ENCODE measurements at regions not wholly inside any gene's neighbourhood (a gene's known extent, or its start where the extent isn't known, plus 50 kb on each side); places are given as distances from the start of the nearest gene placed in this dataset.
"Not testable (repeated sequence)": the region's sequence is repeated elsewhere in the genome, so short reads cannot be mapped to it uniquely, and the experiment has no call there.

GRCh38 chr5:86305050-86305449 is 312.7 kb upstream of the COX7C start:
- H3K27ac Mint-ChIP-seq; H3K27me3 Mint-ChIP-seq (ENCODE audit: low read depth); H3K4me1 Mint-ChIP-seq; H3K36me3 Mint-ChIP-seq (ENCODE audit: low read depth); H3K9me3 Mint-ChIP-seq; H3K4me3 Mint-ChIP-seq: not testable (repeated sequence)
- TF ChIP-seq CTCF (IDR thresholded peaks at IDR 0.05; ENCODE audit: unreplicated experiment in 3 of 3): peak; percentile 57 to 66 (median 61)

- TF ChIP-seq CTCF (IDR thresholded peaks at IDR 0.05; ENCODE audit: unreplicated experiment in 3 of 3): no peak
- Mint-ChIP-seq H3K36me3 (ENCODE audit: low read depth) (no peaks in the 10 kb centered on the region), H3K9me3 (no peaks in the 10 kb centered on the region), H3K27me3 (ENCODE audit: low read depth) (no peaks in the 10 kb centered on the region), H3K4me3 (no peak overlapping the region), H3K4me1 (no peaks in the 10 kb centered on the region), H3K27ac (no peak overlapping the region)
Measured at GRCh38 chr5:86314951-86315350, 302.8 kb upstream of the COX7C start.

- no peak for TF ChIP-seq CTCF (IDR thresholded peaks at IDR 0.05; ENCODE audit: unreplicated experiment in 3 of 3)
- Mint-ChIP-seq H3K9me3 (no peaks in the 10 kb centered on the region), H3K36me3 (ENCODE audit: low read depth) (no peaks in the 10 kb centered on the region), H3K4me1 (no peaks in the 10 kb centered on the region), H3K27ac (no peak overlapping the region), H3K27me3 (ENCODE audit: low read depth) (no peaks in the 10 kb centered on the region), H3K4me3 (no peak overlapping the region)
Measured at GRCh38 chr5:86320266-86320665, 297.5 kb upstream of the COX7C start.

- H3K36me3 Mint-ChIP-seq (ENCODE audit: low read depth): no peaks in the 10 kb centered on the region
- H3K4me1 Mint-ChIP-seq: no peaks in the 10 kb centered on the region
- no peaks in the 10 kb centered on the region for H3K9me3 Mint-ChIP-seq
- H3K27ac Mint-ChIP-seq: no peak overlapping the region
- H3K27me3 Mint-ChIP-seq (ENCODE audit: low read depth): no peaks in the 10 kb centered on the region
- TF ChIP-seq CTCF (IDR thresholded peaks at IDR 0.05; ENCODE audit: unreplicated experiment in 3 of 3): no peak
- H3K4me3 Mint-ChIP-seq: no peak overlapping the region
Measured at GRCh38 chr5:86329318-86329717, 288.4 kb upstream of the COX7C start.

- Mint-ChIP-seq H3K27me3 (ENCODE audit: low read depth) (no peaks in the 10 kb centered on the region), H3K9me3 (no peaks in the 10 kb centered on the region), H3K36me3 (ENCODE audit: low read depth) (no peaks in the 10 kb centered on the region), H3K27ac (no peak overlapping the region), H3K4me1 (no peaks in the 10 kb centered on the region), H3K4me3 (no peak overlapping the region)
- no peak for TF ChIP-seq CTCF (IDR thresholded peaks at IDR 0.05; ENCODE audit: unreplicated experiment in 3 of 3)
Measured at GRCh38 chr5:86330736-86331135, 287.0 kb upstream of the COX7C start.

GRCh38 chr5:86332851-86333250 is 284.9 kb upstream of the COX7C start:
- no peaks in the 10 kb centered on the region for H3K9me3 Mint-ChIP-seq
- no peaks in the 10 kb centered on the region for H3K27me3 Mint-ChIP-seq (ENCODE audit: low read depth)
- H3K27ac Mint-ChIP-seq: no peak overlapping the region
- no peaks in the 10 kb centered on the region for H3K36me3 Mint-ChIP-seq (ENCODE audit: low read depth)
- TF ChIP-seq CTCF (IDR thresholded peaks at IDR 0.05; ENCODE audit: unreplicated experiment in 3 of 3): no peak
- no peaks in the 10 kb centered on the region for H3K4me1 Mint-ChIP-seq
- H3K4me3 Mint-ChIP-seq: no peak overlapping the region
